ENCODE measurements at regions not wholly inside any gene's neighbourhood (a gene's known extent, or its start where the extent isn't known, plus 50 kb on each side); places are given as distances from the start of the nearest gene placed in this dataset.

- Histone ChIP-seq H3K4me1 (ENCODE audit: insufficient read depth, low read length) (no peaks in the 10 kb centered on the region), H3K27me3 (ENCODE audit: insufficient read depth, low read length, poor library complexity) (no peaks in the 10 kb centered on the region), H3K9me3 (ENCODE audit: insufficient read depth, low read length, severe bottlenecking) (no peaks in the 10 kb centered on the region), H4K20me1 (ENCODE audit: insufficient read depth, low read length) (no peaks in the 10 kb centered on the region), H3K9ac (ENCODE audit: low read depth, low read length) (no peak overlapping the region), H3K36me3 (ENCODE audit: insufficient read depth, low read length) (no peaks in the 10 kb centered on the region), H3K27ac (ENCODE audit: low read length) (no peak overlapping the region), H3K4me3 (ENCODE audit: low read depth in 1 of 2, low read length in 2 of 2) (no peak overlapping the region), H3K79me2 (ENCODE audit: insufficient read depth, low read length) (no peaks in the 10 kb centered on the region), H2AFZ (ENCODE audit: low read depth, low read length) (no peak overlapping the region), H3K4me2 (ENCODE audit: insufficient read depth, low read length) (no peak overlapping the region)
- no peak for TF ChIP-seq CTCF (IDR thresholded peaks at IDR 0.05; ENCODE audit: borderline replicate concordance, extremely low read depth, low read length, poor library complexity, severe bottlenecking)
- TF ChIP-seq EZH2 (IDR thresholded peaks at IDR 0.05; ENCODE audit: borderline replicate concordance, low read depth, low read length, severe bottlenecking): no peak
- no peak for DNase-seq
- no peak for ATAC-seq (ENCODE audit: insufficient read depth, low read depth)
Observed at GRCh38 chr15:59948924-59949613, 55.0 kb upstream of the FOXB1 start.

- Histone ChIP-seq H2AFZ (ENCODE audit: low read depth, low read length) (no peak overlapping the region), H3K4me2 (ENCODE audit: insufficient read depth, low read length) (no peak overlapping the region), H3K36me3 (ENCODE audit: insufficient read depth, low read length) (no peaks in the 10 kb centered on the region), H3K9me3 (ENCODE audit: insufficient read depth, low read length, severe bottlenecking) (no peaks in the 10 kb centered on the region), H3K4me1 (ENCODE audit: insufficient read depth, low read length) (no peaks in the 10 kb centered on the region), H4K20me1 (ENCODE audit: insufficient read depth, low read length) (no peaks in the 10 kb centered on the region), H3K9ac (ENCODE audit: low read depth, low read length) (no peak overlapping the region), H3K27me3 (ENCODE audit: insufficient read depth, low read length, poor library complexity) (no peaks in the 10 kb centered on the region), H3K4me3 (ENCODE audit: low read depth in 1 of 2, low read length in 2 of 2) (no peak overlapping the region), H3K79me2 (ENCODE audit: insufficient read depth, low read length) (no peaks in the 10 kb centered on the region), H3K27ac (ENCODE audit: low read length) (no peak overlapping the region)
- TF ChIP-seq EZH2 (IDR thresholded peaks at IDR 0.05; ENCODE audit: borderline replicate concordance, low read depth, low read length, severe bottlenecking) (no peak), CTCF (IDR thresholded peaks at IDR 0.05; ENCODE audit: borderline replicate concordance, extremely low read depth, low read length, poor library complexity, severe bottlenecking) (no peak)
- DNase-seq (no peak), ATAC-seq (ENCODE audit: insufficient read depth, low read depth) (no peak)
Observed at GRCh38 chr15:59946084-59946483, 58.0 kb upstream of the FOXB1 start.

GRCh38 chr15:59945036-59945435 lies 59.1 kb upstream of the FOXB1 start:
- Histone ChIP-seq H3K36me3 (ENCODE audit: insufficient read depth, low read length) (no peaks in the 10 kb centered on the region), H3K4me1 (ENCODE audit: insufficient read depth, low read length) (no peaks in the 10 kb centered on the region), H3K4me2 (ENCODE audit: insufficient read depth, low read length) (no peak overlapping the region), H3K27ac (ENCODE audit: low read length) (no peak overlapping the region), H3K79me2 (ENCODE audit: insufficient read depth, low read length) (no peaks in the 10 kb centered on the region), H3K4me3 (ENCODE audit: low read depth in 1 of 2, low read length in 2 of 2) (no peak overlapping the region), H3K27me3 (ENCODE audit: insufficient read depth, low read length, poor library complexity) (no peaks in the 10 kb centered on the region), H2AFZ (ENCODE audit: low read depth, low read length) (no peak overlapping the region), H3K9me3 (ENCODE audit: insufficient read depth, low read length, severe bottlenecking) (no peaks in the 10 kb centered on the region), H4K20me1 (ENCODE audit: insufficient read depth, low read length) (no peaks in the 10 kb centered on the region), H3K9ac (ENCODE audit: low read depth, low read length) (no peak overlapping the region)
- TF ChIP-seq EZH2 (IDR thresholded peaks at IDR 0.05; ENCODE audit: borderline replicate concordance, low read depth, low read length, severe bottlenecking): no peak
- TF ChIP-seq CTCF (IDR thresholded peaks at IDR 0.05; ENCODE audit: borderline replicate concordance, extremely low read depth, low read length, poor library complexity, severe bottlenecking): no peak
- ATAC-seq (ENCODE audit: insufficient read depth, low read depth): no peak
- DNase-seq: no peak
